ENCODE measurements at regions not wholly inside any gene's neighbourhood (a gene's known extent, or its start where the extent isn't known, plus 50 kb on each side); places are given as distances from the start of the nearest gene placed in this dataset.

- no peaks in the 10 kb centered on the region for H3K4me1 ChIP-seq
- H3K4me3 ChIP-seq (ENCODE audit: low read depth, low read length) = no peak overlapping the region
- no peak overlapping the region for H3K27ac ChIP-seq
- no peak overlapping the region for H3K9ac ChIP-seq
- no peak overlapping the region for H3K4me2 ChIP-seq (ENCODE audit: low read length)
- no peaks in the 10 kb centered on the region for H3K79me2 ChIP-seq
- H3K27me3 ChIP-seq (ENCODE audit: control insufficient read depth, insufficient read depth, low read length) = no peaks in the 10 kb centered on the region
- TF ChIP-seq CTCF (IDR thresholded peaks at IDR 0.05) = no peak
- no peak overlapping the region for H2AFZ ChIP-seq
- no peaks in the 10 kb centered on the region for H3K36me3 ChIP-seq (ENCODE audit: control insufficient read depth, insufficient read depth, low read length)
- H3K9me3 ChIP-seq (ENCODE audit: control insufficient read depth, low read length) = no peaks in the 10 kb centered on the region
These were observed 326.9 kb downstream of the MEIS1 start for GRCh38 chr2:66761826-66762225.

- Histone ChIP-seq H3K79me2 (no peaks in the 10 kb centered on the region), H3K4me2 (ENCODE audit: low read length) (no peak overlapping the region), H3K9ac (no peak overlapping the region), H3K4me1 (no peaks in the 10 kb centered on the region), H3K9me3 (ENCODE audit: control insufficient read depth, low read length) (no peaks in the 10 kb centered on the region), H2AFZ (no peak overlapping the region), H3K27me3 (ENCODE audit: control insufficient read depth, insufficient read depth, low read length) (no peaks in the 10 kb centered on the region), H3K36me3 (ENCODE audit: control insufficient read depth, insufficient read depth, low read length) (no peaks in the 10 kb centered on the region), H3K27ac (no peak overlapping the region), H3K4me3 (ENCODE audit: low read depth, low read length) (no peak overlapping the region)
- no peak for TF ChIP-seq CTCF (IDR thresholded peaks at IDR 0.05)
These were observed 327.8 kb downstream of the MEIS1 start for GRCh38 chr2:66762761-66763160.

GRCh38 chr2:66766582-66766981 is 331.7 kb downstream of the MEIS1 start:
- Histone ChIP-seq H3K4me2 (ENCODE audit: low read length) (no peak overlapping the region), H3K9me3 (ENCODE audit: control insufficient read depth, low read length) (no peaks in the 10 kb centered on the region), H3K9ac (no peak overlapping the region), H2AFZ (no peak overlapping the region), H3K36me3 (ENCODE audit: control insufficient read depth, insufficient read depth, low read length) (no peaks in the 10 kb centered on the region), H3K79me2 (no peaks in the 10 kb centered on the region), H3K27ac (no peak overlapping the region), H3K4me1 (no peaks in the 10 kb centered on the region), H3K27me3 (ENCODE audit: control insufficient read depth, insufficient read depth, low read length) (no peaks in the 10 kb centered on the region), H3K4me3 (ENCODE audit: low read depth, low read length) (no peak overlapping the region)
- no peak for TF ChIP-seq CTCF (IDR thresholded peaks at IDR 0.05)

GRCh38 chr2:66771359-66771976 is 336.5 kb downstream of the MEIS1 start:
- Histone ChIP-seq H3K9ac (no peak overlapping the region), H3K27me3 (ENCODE audit: control insufficient read depth, insufficient read depth, low read length) (no peaks in the 10 kb centered on the region), H3K4me2 (ENCODE audit: low read length) (no peak overlapping the region), H3K4me3 (ENCODE audit: low read depth, low read length) (no peak overlapping the region), H3K27ac (no peak overlapping the region), H2AFZ (no peak overlapping the region), H3K79me2 (no peaks in the 10 kb centered on the region), H3K36me3 (ENCODE audit: control insufficient read depth, insufficient read depth, low read length) (no peaks in the 10 kb centered on the region), H3K4me1 (no peaks in the 10 kb centered on the region), H3K9me3 (ENCODE audit: control insufficient read depth, low read length) (no peaks in the 10 kb centered on the region)
- no peak for TF ChIP-seq CTCF (IDR thresholded peaks at IDR 0.05)

- Histone ChIP-seq H3K4me2 (ENCODE audit: low read length) (no peak overlapping the region), H3K9me3 (ENCODE audit: control insufficient read depth, low read length) (no peaks in the 10 kb centered on the region), H3K27ac (no peak overlapping the region), H2AFZ (no peak overlapping the region), H3K4me1 (no peaks in the 10 kb centered on the region), H3K9ac (no peak overlapping the region), H3K4me3 (ENCODE audit: low read depth, low read length) (no peak overlapping the region), H3K27me3 (ENCODE audit: control insufficient read depth, insufficient read depth, low read length) (no peaks in the 10 kb centered on the region), H3K36me3 (ENCODE audit: control insufficient read depth, insufficient read depth, low read length) (no peaks in the 10 kb centered on the region), H3K79me2 (no peaks in the 10 kb centered on the region)
- no peak for TF ChIP-seq CTCF (IDR thresholded peaks at IDR 0.05)
These were observed 337.7 kb downstream of the MEIS1 start for GRCh38 chr2:66772618-66773017.
